Keratinocyte (primary cell): ENCODE measurements at regions not wholly inside any gene's neighbourhood (a gene's known extent, or its start where the extent isn't known, plus 50 kb on each side); places are given as distances from the start of the nearest gene placed in this dataset.

Source experiments
- DNase-seq: peaks from one replicate; pipeline ENCODE4 v3.0.0-alpha.2; 2011; ENCODE audit warnings: low read depth, missing footprints, low spot score
- FAIRE-seq: peaks from 2 replicates; lab custom pipeline; 2011; peaks lifted over from hg19 to GRCh38; lab: Jason Lieb, UNC
- H2AFZ ChIP-seq: 2 replicates; pipeline ENCODE4 v1.6.0; 2012; ENCODE audit warnings: low read length, control low read depth, inconsistent platforms; ENCODE audit not compliant: control insufficient read depth
- H3K27ac ChIP-seq: 2 replicates; pipeline ENCODE4 v1.5.1; 2011; ENCODE audit warnings: low read length; ENCODE audit not compliant: control insufficient read depth, insufficient read depth
- H3K27me3 ChIP-seq: 3 replicates; pipeline ENCODE4 v1.6.0; 2011; ENCODE audit warnings: low read length; ENCODE audit not compliant: control insufficient read depth, insufficient read depth; ENCODE audit errors: extremely low read depth
- H3K36me3 ChIP-seq, 2 experiments: 2 replicates in 1 of 2; 3 replicates in 1 of 2; pipeline ENCODE4 v1.5.1; 2011; ENCODE audit warnings: low read length in 2 of 2, mild to moderate bottlenecking in 1 of 2; ENCODE audit not compliant: control insufficient read depth in 2 of 2, insufficient read depth in 2 of 2; ENCODE audit errors: extremely low read depth in 1 of 2
- H3K4me1 ChIP-seq: 3 replicates; pipeline ENCODE4 v1.5.1; 2011; ENCODE audit warnings: low read length; ENCODE audit not compliant: control insufficient read depth, insufficient read depth; ENCODE audit errors: extremely low read depth
- H3K4me2 ChIP-seq: 3 replicates; pipeline ENCODE4 v1.6.0; 2011; ENCODE audit warnings: low read depth, low read length; ENCODE audit not compliant: control insufficient read depth, insufficient read depth; ENCODE audit errors: extremely low read depth
- H3K4me3 ChIP-seq, 3 experiments: fragments of 200-600 bp in 1 of 3; sonication (generic) in 1 of 3; 2 replicates in 2 of 3; 3 replicates in 1 of 3; pipeline ENCODE4 v1.5.1; 2011 to 2016; ENCODE audit warnings: low read length in 3 of 3, mild to moderate bottlenecking in 3 of 3, control low read depth in 2 of 3, inconsistent platforms in 1 of 3, low read depth in 1 of 3, mixed read lengths in 1 of 3, mixed run types in 1 of 3, moderate library complexity in 1 of 3; ENCODE audit not compliant: control insufficient read depth in 2 of 3, insufficient read depth in 2 of 3; ENCODE audit errors: extremely low read depth in 1 of 3
- H3K79me2 ChIP-seq: 2 replicates; pipeline ENCODE4 v1.6.0; 2012; ENCODE audit warnings: low read length; ENCODE audit not compliant: control insufficient read depth, insufficient read depth
- H3K9ac ChIP-seq: 3 replicates; pipeline ENCODE4 v1.6.0; 2011; ENCODE audit warnings: low read length; ENCODE audit not compliant: control insufficient read depth, insufficient read depth; ENCODE audit errors: extremely low read depth
- H3K9me1 ChIP-seq: 3 replicates; pipeline ENCODE4 v1.6.0; 2011; ENCODE audit warnings: low read length; ENCODE audit not compliant: control insufficient read depth, insufficient read depth; ENCODE audit errors: extremely low read depth
- H3K9me3 ChIP-seq: 2 replicates; pipeline ENCODE4 v1.5.1; 2012; ENCODE audit warnings: low read depth, low read length; ENCODE audit not compliant: control insufficient read depth
- H4K20me1 ChIP-seq: 3 replicates; pipeline ENCODE4 v1.6.0; 2011; ENCODE audit warnings: low read length; ENCODE audit not compliant: control insufficient read depth, insufficient read depth; ENCODE audit errors: extremely low read depth
- CTCF ChIP-seq, 3 experiments: IDR thresholded peaks in 1 of 3; conservative IDR thresholded peaks in 1 of 3; optimal IDR thresholded peaks in 1 of 3; 2 replicates in 2 of 3; 3 replicates in 1 of 3; pipeline versions ENCODE3 to v1.5.1; 2011; ENCODE audit warnings: low read length in 3 of 3, mild to moderate bottlenecking in 3 of 3, moderate library complexity in 2 of 3, control low read depth in 1 of 3, inconsistent platforms in 1 of 3; ENCODE audit not compliant: insufficient read depth in 2 of 3; ENCODE audit errors: extremely low read depth in 1 of 3
- EZH2 ChIP-seq: IDR thresholded peaks from one replicate; pipeline ENCODE4 v1.6.1; 2012; ENCODE audit warnings: inconsistent platforms, mild to moderate bottlenecking, low read length, moderate library complexity
- dilution Hi-C: fragments of 300-500 bp; cut with MboI; formaldehyde crosslinking; loops from one replicate; pipeline ENCODE4 v1.7.0; 2020; ENCODE audit warnings: low sequenced_read_pairs; ENCODE audit not compliant: extremely low pct_ligation_motif_present

- no peaks in the 10 kb centered on the region for H4K20me1 ChIP-seq
- H3K27ac ChIP-seq: no peak overlapping the region
- no peak overlapping the region for H3K4me2 ChIP-seq
- no peak overlapping the region for H3K9ac ChIP-seq
- H3K79me2 ChIP-seq: no peaks in the 10 kb centered on the region
- H3K4me3 ChIP-seq: no peak overlapping the region
- H3K9me3 ChIP-seq: no peaks in the 10 kb centered on the region
- H3K9me1 ChIP-seq: no peaks in the 10 kb centered on the region
- TF ChIP-seq CTCF (optimal IDR thresholded peaks at IDR 0.05 in 1 of 3, IDR thresholded peaks at IDR 0.05 in 1 of 3, conservative IDR thresholded peaks at IDR 0.05 in 1 of 3; ENCODE audit: extremely low read depth in 1 of 3, insufficient read depth in 2 of 3, low read length in 3 of 3): no peak
- TF ChIP-seq EZH2: no peak
- FAIRE-seq (no peak), DNase-seq (no peak)
- H2AFZ ChIP-seq: no peak overlapping the region
- no peaks in the 10 kb centered on the region for H3K36me3 ChIP-seq
- H3K4me1 ChIP-seq: no peaks in the 10 kb centered on the region
- H3K27me3 ChIP-seq: no peaks in the 10 kb centered on the region
- dilution Hi-C loops: no loop called here
Measured at GRCh38 chr1:117696561-117696960, 90.7 kb downstream of the TENT5C start.

GRCh38 chr1:117697220-117697781 is 91.5 kb downstream of the TENT5C start:
- no peak overlapping the region for H3K9ac ChIP-seq
- H4K20me1 ChIP-seq: no peaks in the 10 kb centered on the region
- H3K27me3 ChIP-seq: no peaks in the 10 kb centered on the region
- TF ChIP-seq CTCF (optimal IDR thresholded peaks at IDR 0.05 in 1 of 3, IDR thresholded peaks at IDR 0.05 in 1 of 3, conservative IDR thresholded peaks at IDR 0.05 in 1 of 3; ENCODE audit: extremely low read depth in 1 of 3, insufficient read depth in 2 of 3, low read length in 3 of 3) (no peak), EZH2 (no peak)
- H3K9me1 ChIP-seq: no peaks in the 10 kb centered on the region
- H3K9me3 ChIP-seq: no peaks in the 10 kb centered on the region
- no peaks in the 10 kb centered on the region for H3K36me3 ChIP-seq
- H3K79me2 ChIP-seq: no peaks in the 10 kb centered on the region
- H3K4me2 ChIP-seq: no peak overlapping the region
- DNase-seq (no peak), FAIRE-seq (no peak)
- no peaks in the 10 kb centered on the region for H3K4me1 ChIP-seq
- no peak overlapping the region for H3K27ac ChIP-seq
- dilution Hi-C loops: no loop called here
- no peak overlapping the region for H3K4me3 ChIP-seq
- H2AFZ ChIP-seq: no peak overlapping the region
